ENCODE measurements at regions not wholly inside any gene's neighbourhood (a gene's known extent, or its start where the extent isn't known, plus 50 kb on each side); places are given as distances from the start of the nearest gene placed in this dataset.
"Not testable (repeated sequence)": the region's sequence is repeated elsewhere in the genome, so short reads cannot be mapped to it uniquely, and the experiment has no call there.

- no peaks in the 10 kb centered on the region for H3K27me3 ChIP-seq (replicated peaks)
- TF ChIP-seq, protein P1, sequence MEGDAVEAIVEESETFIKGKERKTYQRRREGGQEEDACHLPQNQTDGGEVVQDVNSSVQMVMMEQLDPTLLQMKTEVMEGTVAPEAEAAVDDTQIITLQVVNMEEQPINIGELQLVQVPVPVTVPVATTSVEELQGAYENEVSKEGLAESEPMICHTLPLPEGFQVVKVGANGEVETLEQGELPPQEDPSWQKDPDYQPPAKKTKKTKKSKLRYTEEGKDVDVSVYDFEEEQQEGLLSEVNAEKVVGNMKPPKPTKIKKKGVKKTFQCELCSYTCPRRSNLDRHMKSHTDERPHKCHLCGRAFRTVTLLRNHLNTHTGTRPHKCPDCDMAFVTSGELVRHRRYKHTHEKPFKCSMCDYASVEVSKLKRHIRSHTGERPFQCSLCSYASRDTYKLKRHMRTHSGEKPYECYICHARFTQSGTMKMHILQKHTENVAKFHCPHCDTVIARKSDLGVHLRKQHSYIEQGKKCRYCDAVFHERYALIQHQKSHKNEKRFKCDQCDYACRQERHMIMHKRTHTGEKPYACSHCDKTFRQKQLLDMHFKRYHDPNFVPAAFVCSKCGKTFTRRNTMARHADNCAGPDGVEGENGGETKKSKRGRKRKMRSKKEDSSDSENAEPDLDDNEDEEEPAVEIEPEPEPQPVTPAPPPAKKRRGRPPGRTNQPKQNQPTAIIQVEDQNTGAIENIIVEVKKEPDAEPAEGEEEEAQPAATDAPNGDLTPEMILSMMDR (IDR thresholded peaks at IDR 0.05; ENCODE audit: low read depth, low read length, missing control alignments) = no peak
- no peak overlapping the region for H3K4me3 ChIP-seq (ENCODE audit: low read depth, low read length)
- no peak overlapping the region for H3K27ac ChIP-seq
- no peaks in the 10 kb centered on the region for H3K36me3 ChIP-seq (replicated peaks)
- DNase-seq = no peak
- in situ Hi-C loops (cut with HindIII; ENCODE audit: low pct_ligation_motif_present, low sequenced_read_pairs) = no loop called here
These were observed 416.0 kb downstream of the ICE1 start for GRCh38 chr5:5838493-5838892.

- H3K36me3 ChIP-seq (replicated peaks); H3K4me3 ChIP-seq (ENCODE audit: low read depth, low read length); in situ Hi-C loops (cut with HindIII; ENCODE audit: low pct_ligation_motif_present, low sequenced_read_pairs); H3K27ac ChIP-seq; H3K27me3 ChIP-seq (replicated peaks); DNase-seq: not testable (repeated sequence)
These were observed 409.1 kb downstream of the ICE1 start for GRCh38 chr5:5831622-5832021.

DNA sequence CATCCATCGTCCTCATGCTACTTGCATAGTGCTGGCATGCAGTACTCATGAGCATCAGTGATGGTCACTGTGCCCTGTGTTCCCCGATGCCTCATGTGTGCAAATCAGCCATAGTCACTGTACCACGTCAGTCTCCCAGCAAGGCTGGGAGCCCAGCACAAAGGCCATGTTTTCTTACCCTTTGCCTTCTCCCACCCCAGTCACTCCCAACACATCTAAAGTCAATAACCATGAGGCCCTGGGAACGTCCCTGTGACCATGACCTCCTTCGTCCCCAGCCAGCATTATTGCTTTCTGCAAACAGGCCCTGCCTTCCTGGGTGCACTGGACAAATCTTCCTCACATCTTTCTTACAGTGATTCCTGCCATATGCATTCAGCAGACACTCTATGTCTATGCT lies 406.1 kb downstream of the ICE1 start:
- H3K36me3 ChIP-seq (replicated peaks) = no peaks in the 10 kb centered on the region
- no peak overlapping the region for H3K4me3 ChIP-seq (ENCODE audit: low read depth, low read length)
- no peaks in the 10 kb centered on the region for H3K27me3 ChIP-seq (replicated peaks)
- TF ChIP-seq, protein P1 (IDR thresholded peaks at IDR 0.05; ENCODE audit: low read depth, low read length, missing control alignments) = no peak
- H3K27ac ChIP-seq = no peak overlapping the region
- in situ Hi-C loops (cut with HindIII; ENCODE audit: low pct_ligation_motif_present, low sequenced_read_pairs) = no loop called here
- no peak for DNase-seq

GRCh38 chr5:5826911-5827310 lies 404.4 kb downstream of the ICE1 start:
- no peak overlapping the region for H3K4me3 ChIP-seq (ENCODE audit: low read depth, low read length)
- H3K36me3 ChIP-seq (replicated peaks) = no peaks in the 10 kb centered on the region
- DNase-seq = no peak
- no peaks in the 10 kb centered on the region for H3K27me3 ChIP-seq (replicated peaks)
- H3K27ac ChIP-seq = no peak overlapping the region
- in situ Hi-C loops (cut with HindIII; ENCODE audit: low pct_ligation_motif_present, low sequenced_read_pairs) = no loop called here
- TF ChIP-seq, protein P1 (IDR thresholded peaks at IDR 0.05; ENCODE audit: low read depth, low read length, missing control alignments) = no peak

GRCh38 chr5:5822729-5823257 lies 400.3 kb downstream of the ICE1 start:
- H3K27me3 ChIP-seq (replicated peaks) = no peaks in the 10 kb centered on the region
- no peak for DNase-seq
- H3K4me3 ChIP-seq (ENCODE audit: low read depth, low read length) = no peak overlapping the region
- TF ChIP-seq, protein P1 (IDR thresholded peaks at IDR 0.05; ENCODE audit: low read depth, low read length, missing control alignments) = no peak
- H3K36me3 ChIP-seq (replicated peaks) = no peaks in the 10 kb centered on the region
- no peak overlapping the region for H3K27ac ChIP-seq
- in situ Hi-C loops (cut with HindIII; ENCODE audit: low pct_ligation_motif_present, low sequenced_read_pairs) = no loop called here

DNA sequence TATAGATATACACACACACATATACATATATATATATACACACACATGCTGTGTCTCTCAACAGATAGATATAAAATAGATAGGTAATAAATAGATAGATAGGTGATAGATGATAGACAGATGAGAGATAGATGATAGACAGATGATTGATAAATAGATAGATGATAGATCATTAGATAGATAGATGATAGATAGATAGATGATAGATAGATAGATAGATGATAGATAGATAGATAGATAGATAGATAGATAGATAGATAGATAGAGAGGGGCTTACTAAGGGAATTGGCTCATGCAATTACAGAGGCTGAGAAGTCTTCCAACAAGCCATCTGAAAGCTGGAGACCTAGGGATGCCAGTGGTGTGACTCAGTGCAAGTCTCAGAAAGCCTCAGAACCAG lies 394.5 kb downstream of the ICE1 start:
- no peak for DNase-seq

More for the DNA sequence above, 394.5 kb downstream of the ICE1 start:
- Histone ChIP-seq H3K27me3 (replicated peaks) (no peaks in the 10 kb centered on the region), H3K36me3 (replicated peaks) (no peaks in the 10 kb centered on the region), H3K4me3 (ENCODE audit: low read depth, low read length) (no peak overlapping the region), H3K27ac (no peak overlapping the region)
- TF ChIP-seq, protein P1 (IDR thresholded peaks at IDR 0.05; ENCODE audit: low read depth, low read length, missing control alignments) = no peak
- in situ Hi-C loops (cut with HindIII; ENCODE audit: low pct_ligation_motif_present, low sequenced_read_pairs) = no loop called here
